HFFc6 (cell line): ENCODE measurements at regions not wholly inside any gene's neighbourhood (a gene's known extent, or its start where the extent isn't known, plus 50 kb on each side); places are given as distances from the start of the nearest gene placed in this dataset.

Experiments used
- DNase-seq: peaks from one replicate; pipeline ENCODE4 v3.0.0-alpha.2; 2018
- H3K27ac Mint-ChIP-seq: 2 replicates; pipeline ENCODE4 v1.8.0; 2020; ENCODE audit warnings: mild to moderate bottlenecking, mixed read lengths
- H3K27me3 Mint-ChIP-seq: 2 replicates; pipeline ENCODE4 v1.8.0; 2021; ENCODE audit warnings: mild to moderate bottlenecking, moderate library complexity, mixed read lengths; ENCODE audit not compliant: insufficient read depth
- H3K36me3 Mint-ChIP-seq: 2 replicates; pipeline ENCODE4 v1.8.0; 2021; ENCODE audit warnings: low read depth, mixed read lengths
- H3K4me1 Mint-ChIP-seq: 2 replicates; pipeline ENCODE4 v1.8.0; 2020; ENCODE audit warnings: low read depth, mixed read lengths
- H3K4me3 Mint-ChIP-seq: 2 replicates; pipeline ENCODE4 v1.8.0; 2020; ENCODE audit warnings: mild to moderate bottlenecking, moderate library complexity, mixed read lengths
- H3K9me3 Mint-ChIP-seq: 2 replicates; pipeline ENCODE4 v1.8.0; 2020; ENCODE audit warnings: mild to moderate bottlenecking, mixed read lengths
- CTCF ChIP-seq: fragments of 200-600 bp; sonication (generic); IDR thresholded peaks from 2 replicates; pipeline ENCODE4 v1.5.0; 2021; ENCODE audit warnings: antibody characterized with exemption, mild to moderate bottlenecking

- H3K4me3 Mint-ChIP-seq = no peak overlapping the region; the same call in 1 of the 2 replicates
- H3K27ac Mint-ChIP-seq = no peak overlapping the region
- no peaks in the 10 kb centered on the region; the same call in 1 of the 2 replicates for H3K27me3 Mint-ChIP-seq
- peaks cover 18% of the 10 kb centered on the region for H3K9me3 Mint-ChIP-seq
- no peak for DNase-seq
- H3K36me3 Mint-ChIP-seq = no peaks in the 10 kb centered on the region
- TF ChIP-seq CTCF = no peak
- no peaks in the 10 kb centered on the region; the same call in 1 of the 2 replicates for H3K4me1 Mint-ChIP-seq
Measured at GRCh38 chr1:239619190-239619589, 232.8 kb downstream of the CHRM3 start.

- TF ChIP-seq CTCF = no peak
- no peak overlapping the region for H3K4me3 Mint-ChIP-seq
Measured at GRCh38 chr1:239630767-239631166, 244.4 kb downstream of the CHRM3 start.

GRCh38 chr1:239633432-239633831, 247.1 kb downstream of the CHRM3 start:
- no peak for DNase-seq
- Mint-ChIP-seq H3K36me3 (peaks cover 5% of the 10 kb centered on the region), H3K27me3 (no peaks in the 10 kb centered on the region; the same call in 1 of the 2 replicates), H3K9me3 (peaks cover 30% of the 10 kb centered on the region), H3K27ac (no peak overlapping the region), H3K4me1 (no peaks in the 10 kb centered on the region), H3K4me3 (no peak overlapping the region)
- no peak for TF ChIP-seq CTCF

More at GRCh38 chr1:239630767-239631166, 244.4 kb downstream of the CHRM3 start:
- Mint-ChIP-seq H3K9me3 (peaks cover 30% of the 10 kb centered on the region), H3K27me3 (no peaks in the 10 kb centered on the region; the same call in 1 of the 2 replicates), H3K27ac (no peak overlapping the region), H3K4me1 (no peaks in the 10 kb centered on the region), H3K36me3 (peaks cover 5% of the 10 kb centered on the region)
- DNase-seq = no peak

GRCh38 chr1:239635276-239635675, 248.9 kb downstream of the CHRM3 start:
- Mint-ChIP-seq H3K4me1 (no peaks in the 10 kb centered on the region), H3K4me3 (no peak overlapping the region), H3K9me3 (peaks cover 30% of the 10 kb centered on the region), H3K27ac (no peak overlapping the region), H3K36me3 (peaks cover 5% of the 10 kb centered on the region), H3K27me3 (no peaks in the 10 kb centered on the region; the same call in 1 of the 2 replicates)
- DNase-seq = no peak
- TF ChIP-seq CTCF = no peak

- H3K36me3 Mint-ChIP-seq = peaks cover 5% of the 10 kb centered on the region
- no peak for DNase-seq
- no peaks in the 10 kb centered on the region for H3K4me1 Mint-ChIP-seq
- no peak overlapping the region for H3K4me3 Mint-ChIP-seq
- H3K27me3 Mint-ChIP-seq = peaks cover 2% of the 10 kb centered on the region
- H3K9me3 Mint-ChIP-seq = peaks cover 30% of the 10 kb centered on the region
- H3K27ac Mint-ChIP-seq = no peak overlapping the region; the same call in 1 of the 2 replicates
- TF ChIP-seq CTCF = no peak
Measured at GRCh38 chr1:239636347-239636746, 250.0 kb downstream of the CHRM3 start.

GRCh38 chr1:239644604-239645003, 258.2 kb downstream of the CHRM3 start:
- Mint-ChIP-seq H3K9me3 (peaks cover 7% of the 10 kb centered on the region), H3K27me3 (peaks cover 2% of the 10 kb centered on the region), H3K4me1 (no peaks in the 10 kb centered on the region), H3K36me3 (0 out of 2 replicates have a peak, but pooled peaks cover 4% of the 10 kb centered on the region), H3K27ac (no peak overlapping the region), H3K4me3 (no peak overlapping the region)
- DNase-seq = no peak
- no peak for TF ChIP-seq CTCF
